Lung (tissue), 11 donors: ENCODE measurements at regions not wholly inside any gene's neighbourhood (a gene's known extent, or its start where the extent isn't known, plus 50 kb on each side); places are given as distances from the start of the nearest gene placed in this dataset.

Source experiments
- ATAC-seq: fragments of 200-7000 bp; cut with Tn5 transposase; one replicate; pipeline ENCODE4 v1.9.1; 2020; ENCODE audit warnings: moderate number of reproducible peaks; ENCODE audit not compliant: insufficient read depth, low FRiP score
- DNase-seq, 3 donors: peaks; one replicate each; pipeline ENCODE4 v3.0.0-alpha.2; 2013 to 2017
- H3K27ac ChIP-seq, 2 donors: one replicate each; pipeline ENCODE4 v1.5.1; 2013; ENCODE audit warnings: mild to moderate bottlenecking in 2 of 2, moderate library complexity in 2 of 2, control low read depth in 1 of 2, inconsistent platforms in 1 of 2, low read depth in 1 of 2, low read length in 1 of 2
- H3K27me3 ChIP-seq, 3 donors: one replicate each; pipeline ENCODE4 v1.5.1; 2013; ENCODE audit warnings: low read length in 2 of 3; ENCODE audit not compliant: control insufficient read depth in 3 of 3, insufficient read depth in 3 of 3
- H3K36me3 ChIP-seq, 4 donors: one replicate each; pipeline ENCODE4 v1.5.1; 2013; ENCODE audit warnings: low read length in 4 of 4, mild to moderate bottlenecking in 1 of 4, moderate library complexity in 1 of 4; ENCODE audit not compliant: control insufficient read depth in 4 of 4, insufficient read depth in 4 of 4
- H3K4me1 ChIP-seq, 5 donors: one replicate each; pipeline ENCODE4 v1.5.1; 2013; ENCODE audit warnings: low read length in 5 of 5, mild to moderate bottlenecking in 2 of 5, moderate library complexity in 1 of 5; ENCODE audit not compliant: control insufficient read depth in 5 of 5, insufficient read depth in 5 of 5
- H3K4me3 ChIP-seq: one replicate; pipeline ENCODE4 v1.5.1; 2013; ENCODE audit warnings: mild to moderate bottlenecking, control low read depth, moderate library complexity
- H3K9ac ChIP-seq, 2 donors: one replicate each; pipeline ENCODE4 v1.5.1; 2013; ENCODE audit warnings: low read length in 2 of 2, control low read depth in 1 of 2; ENCODE audit not compliant: insufficient read depth in 1 of 2
- H3K9me3 ChIP-seq, 4 donors: one replicate each; pipeline ENCODE4 v1.5.1; 2013; ENCODE audit warnings: low read length in 3 of 4, mild to moderate bottlenecking in 1 of 4, moderate library complexity in 1 of 4; ENCODE audit not compliant: control insufficient read depth in 4 of 4, insufficient read depth in 3 of 4
- WGBS, 2 donors: extraction: QIAGEN DNeasy Blood & Tissue Kit; methylation state at CpG; one replicate each; pipeline ENCODE4 v1.1.7; 2013; 5-methylcytosine and 5-hydroxymethylcytosine counted together
- TF ChIP-seq, protein P1 (sequence below): IDR thresholded peaks from 2 replicates; pipeline ENCODE4 v1.5.1; 2012; ENCODE audit warnings: mild to moderate bottlenecking; ENCODE audit errors: control extremely low read depth, extremely low read depth
- donor health status: control.
- donor health status: control.
- donor health status: Bipolar disorder and iron deficiency.
- donor health status: healthy.
- donor health status: DM: yes; HTN: yes; CAD: no.

DNA sequence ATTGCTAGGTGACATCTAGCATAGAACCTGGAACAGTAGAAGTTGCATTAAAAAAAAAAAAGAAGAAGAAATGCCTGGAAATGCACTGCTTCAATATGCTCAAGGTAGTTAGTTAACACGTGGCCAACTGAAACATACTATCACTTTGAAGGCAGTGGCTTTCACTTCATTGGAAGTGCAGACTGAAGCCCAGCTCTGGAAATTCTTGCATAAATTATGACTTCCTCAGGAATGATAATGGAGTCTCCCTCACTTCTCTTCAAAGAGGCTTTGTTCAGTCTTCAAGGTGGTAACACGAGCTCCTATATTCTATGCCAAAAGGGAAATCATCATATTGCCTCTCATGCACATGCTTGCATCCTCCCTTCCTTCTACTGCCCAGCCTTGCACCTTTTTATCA is 715.9 kb upstream of the API5 start:
- H3K27me3 ChIP-seq: no peaks in the 10 kb centered on the region
- H3K36me3 ChIP-seq: no peaks in the 10 kb centered on the region
- no peaks in the 10 kb centered on the region for H3K9me3 ChIP-seq
- peaks cover 0 to 3% (median 0%) of the 10 kb centered on the region in 5 donors for H3K4me1 ChIP-seq
- ATAC-seq: no peak
- no peak overlapping the region for H3K4me3 ChIP-seq
- no peak overlapping the region for H3K9ac ChIP-seq
- DNase-seq: no peak
- TF ChIP-seq, protein P1, sequence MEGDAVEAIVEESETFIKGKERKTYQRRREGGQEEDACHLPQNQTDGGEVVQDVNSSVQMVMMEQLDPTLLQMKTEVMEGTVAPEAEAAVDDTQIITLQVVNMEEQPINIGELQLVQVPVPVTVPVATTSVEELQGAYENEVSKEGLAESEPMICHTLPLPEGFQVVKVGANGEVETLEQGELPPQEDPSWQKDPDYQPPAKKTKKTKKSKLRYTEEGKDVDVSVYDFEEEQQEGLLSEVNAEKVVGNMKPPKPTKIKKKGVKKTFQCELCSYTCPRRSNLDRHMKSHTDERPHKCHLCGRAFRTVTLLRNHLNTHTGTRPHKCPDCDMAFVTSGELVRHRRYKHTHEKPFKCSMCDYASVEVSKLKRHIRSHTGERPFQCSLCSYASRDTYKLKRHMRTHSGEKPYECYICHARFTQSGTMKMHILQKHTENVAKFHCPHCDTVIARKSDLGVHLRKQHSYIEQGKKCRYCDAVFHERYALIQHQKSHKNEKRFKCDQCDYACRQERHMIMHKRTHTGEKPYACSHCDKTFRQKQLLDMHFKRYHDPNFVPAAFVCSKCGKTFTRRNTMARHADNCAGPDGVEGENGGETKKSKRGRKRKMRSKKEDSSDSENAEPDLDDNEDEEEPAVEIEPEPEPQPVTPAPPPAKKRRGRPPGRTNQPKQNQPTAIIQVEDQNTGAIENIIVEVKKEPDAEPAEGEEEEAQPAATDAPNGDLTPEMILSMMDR: no peak
- 34 to 58% methylated on average over 2 of the region's 2 CpGs for WGBS, 2 donors
- H3K27ac ChIP-seq: no peak overlapping the region

DNA sequence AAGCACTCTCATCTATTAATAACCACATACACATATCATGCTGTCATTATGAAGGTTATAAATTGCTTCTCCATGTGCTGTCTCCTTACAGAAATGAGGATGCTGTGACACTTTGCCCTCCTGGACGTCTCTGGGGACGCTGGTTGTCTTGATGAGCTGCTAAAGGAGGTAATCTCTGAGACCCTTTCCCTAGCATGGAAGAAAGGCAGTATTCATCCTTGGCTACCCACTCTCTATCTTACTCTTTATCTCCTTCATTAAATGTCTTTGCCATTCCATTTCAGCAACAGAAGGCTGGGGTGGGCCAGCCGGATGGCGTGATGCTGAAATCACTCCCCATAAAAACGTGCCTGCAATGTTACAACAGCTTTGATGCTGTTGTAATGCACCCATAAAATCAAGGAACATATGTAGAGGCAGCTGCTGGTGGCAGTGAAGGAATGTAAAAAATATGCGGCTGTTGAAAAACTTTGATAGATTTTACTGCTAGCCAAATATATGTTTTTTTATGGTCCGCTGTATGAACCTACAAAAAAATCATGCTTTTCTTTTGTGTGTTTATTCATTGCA is 715.1 kb upstream of the API5 start:
- Histone ChIP-seq H3K4me3 (no peak overlapping the region), H3K9ac (no peak overlapping the region), H3K27ac (no peak overlapping the region), H3K4me1 (peaks cover 0 to 3% (median 0%) of the 10 kb centered on the region in 5 donors), H3K9me3 (no peaks in the 10 kb centered on the region), H3K36me3 (no peaks in the 10 kb centered on the region), H3K27me3 (no peaks in the 10 kb centered on the region)
- DNase-seq (peak in 2 of 3 donors; percentile 13 to 16), ATAC-seq (no peak)
- WGBS, 2 donors: 69 to 80% methylated on average over 7 of the region's 7 CpGs
- TF ChIP-seq, protein P1: no peak

- Histone ChIP-seq H3K4me1 (peaks cover 0 to 3% (median 0%) of the 10 kb centered on the region in 5 donors), H3K9me3 (no peaks in the 10 kb centered on the region), H3K36me3 (no peaks in the 10 kb centered on the region), H3K27ac (no peak overlapping the region), H3K27me3 (no peaks in the 10 kb centered on the region), H3K4me3 (no peak overlapping the region), H3K9ac (no peak overlapping the region)
- DNase-seq: no peak
- ATAC-seq: no peak
- TF ChIP-seq, protein P1: no peak
- WGBS, 2 donors: 76 to 80% methylated on average over 3 of the region's 3 CpGs
These were observed 713.5 kb upstream of the API5 start for GRCh38 chr11:42598341-42598740.

GRCh38 chr11:42620796-42621195 is 691.0 kb upstream of the API5 start:
- Histone ChIP-seq H3K4me1 (no peaks in the 10 kb centered on the region), H3K4me3 (no peak overlapping the region), H3K9ac (no peak overlapping the region), H3K36me3 (no peaks in the 10 kb centered on the region), H3K9me3 (no peaks in the 10 kb centered on the region), H3K27me3 (no peaks in the 10 kb centered on the region), H3K27ac (no peak overlapping the region)
- ATAC-seq (no peak), DNase-seq (no peak)
- WGBS, 2 donors: 77 to 84% methylated on average over 2 of the region's 2 CpGs
- TF ChIP-seq, protein P1: no peak
